ENCODE measurements at regions not wholly inside any gene's neighbourhood (a gene's known extent, or its start where the extent isn't known, plus 50 kb on each side); places are given as distances from the start of the nearest gene placed in this dataset.

DNA sequence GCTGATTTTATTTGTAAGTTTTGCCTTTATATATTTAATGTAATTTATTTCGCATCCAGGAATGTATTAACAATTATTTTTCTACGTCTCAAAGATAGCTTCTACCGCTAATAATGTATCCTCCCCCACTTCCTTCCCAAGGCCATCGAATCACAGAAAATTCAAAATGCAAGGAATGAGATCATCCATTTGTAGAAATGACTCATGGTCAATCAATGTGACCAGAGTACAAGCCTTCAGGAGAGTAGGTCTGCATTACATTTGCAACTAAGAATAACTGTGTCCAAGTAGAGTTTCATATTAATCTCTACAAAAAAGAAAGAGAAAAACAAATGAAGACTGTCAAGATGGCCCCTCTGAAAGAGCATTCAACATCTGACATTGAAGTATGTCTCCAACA lies 205.9 kb upstream of the PHF14 start:
- TF ChIP-seq EZH2 (IDR thresholded peaks at IDR 0.05; ENCODE audit: borderline replicate concordance) (no peak), EZH2phosphoT487 (IDR thresholded peaks at IDR 0.05; ENCODE audit: low read depth, severe bottlenecking, unreplicated experiment) (no peak)
- TF ChIP-seq, protein P1, sequence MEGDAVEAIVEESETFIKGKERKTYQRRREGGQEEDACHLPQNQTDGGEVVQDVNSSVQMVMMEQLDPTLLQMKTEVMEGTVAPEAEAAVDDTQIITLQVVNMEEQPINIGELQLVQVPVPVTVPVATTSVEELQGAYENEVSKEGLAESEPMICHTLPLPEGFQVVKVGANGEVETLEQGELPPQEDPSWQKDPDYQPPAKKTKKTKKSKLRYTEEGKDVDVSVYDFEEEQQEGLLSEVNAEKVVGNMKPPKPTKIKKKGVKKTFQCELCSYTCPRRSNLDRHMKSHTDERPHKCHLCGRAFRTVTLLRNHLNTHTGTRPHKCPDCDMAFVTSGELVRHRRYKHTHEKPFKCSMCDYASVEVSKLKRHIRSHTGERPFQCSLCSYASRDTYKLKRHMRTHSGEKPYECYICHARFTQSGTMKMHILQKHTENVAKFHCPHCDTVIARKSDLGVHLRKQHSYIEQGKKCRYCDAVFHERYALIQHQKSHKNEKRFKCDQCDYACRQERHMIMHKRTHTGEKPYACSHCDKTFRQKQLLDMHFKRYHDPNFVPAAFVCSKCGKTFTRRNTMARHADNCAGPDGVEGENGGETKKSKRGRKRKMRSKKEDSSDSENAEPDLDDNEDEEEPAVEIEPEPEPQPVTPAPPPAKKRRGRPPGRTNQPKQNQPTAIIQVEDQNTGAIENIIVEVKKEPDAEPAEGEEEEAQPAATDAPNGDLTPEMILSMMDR (IDR thresholded peaks at IDR 0.05; ENCODE audit: poor library complexity) = no peak

All from hepatocyte (in vitro differentiated cells).